HCT116 (cell line): ENCODE measurements at regions not wholly inside any gene's neighbourhood (a gene's known extent, or its start where the extent isn't known, plus 50 kb on each side); places are given as distances from the start of the nearest gene placed in this dataset.

Experiments used
- ATF3 ChIP-seq: IDR thresholded peaks from 2 replicates; pipeline ENCODE4 v1.6.1; 2012
- ELF1 ChIP-seq: IDR thresholded peaks from 2 replicates; pipeline ENCODE4 v1.6.1; 2012; ENCODE audit warnings: low read depth, borderline replicate concordance
- POLR2A ChIP-seq: IDR thresholded peaks from 2 replicates; pipeline ENCODE4 v1.7.0; 2011; ENCODE audit warnings: borderline replicate concordance; ENCODE audit not compliant: insufficient read depth, insufficient read length; ENCODE audit errors: extremely low read depth
- RAD21 ChIP-seq: IDR thresholded peaks from 2 replicates; pipeline ENCODE4 v1.6.1; 2012; ENCODE audit warnings: low read depth, mild to moderate bottlenecking
- TCF7L2 ChIP-seq: IDR thresholded peaks from 2 replicates; pipeline ENCODE4 v1.7.0; 2011; ENCODE audit warnings: borderline replicate concordance, inconsistent platforms; ENCODE audit not compliant: insufficient read depth, insufficient read length; ENCODE audit errors: extremely low read depth
- TF ChIP-seq, protein P1 (sequence below), 3 experiments: fragments of 200-600 bp in 1 of 3; sonication (generic) in 1 of 3; IDR thresholded peaks in 2 of 3; conservative IDR thresholded peaks in 1 of 3; 2 replicates each; pipeline ENCODE4 v1.5.1; 2012 to 2017; ENCODE audit warnings: low read depth in 2 of 3, low read length in 2 of 3, antibody characterized with exemption in 1 of 3, borderline replicate concordance in 1 of 3, control low read depth in 1 of 3, mild to moderate bottlenecking in 1 of 3, mixed read lengths in 1 of 3, mixed run types in 1 of 3, moderate library complexity in 1 of 3; ENCODE audit not compliant: insufficient read depth in 1 of 3

- TF ChIP-seq ELF1 (no peak), ATF3 (no peak), POLR2A (no peak), RAD21 (peak; percentile 92), TCF7L2 (no peak)
- TF ChIP-seq, protein P1, sequence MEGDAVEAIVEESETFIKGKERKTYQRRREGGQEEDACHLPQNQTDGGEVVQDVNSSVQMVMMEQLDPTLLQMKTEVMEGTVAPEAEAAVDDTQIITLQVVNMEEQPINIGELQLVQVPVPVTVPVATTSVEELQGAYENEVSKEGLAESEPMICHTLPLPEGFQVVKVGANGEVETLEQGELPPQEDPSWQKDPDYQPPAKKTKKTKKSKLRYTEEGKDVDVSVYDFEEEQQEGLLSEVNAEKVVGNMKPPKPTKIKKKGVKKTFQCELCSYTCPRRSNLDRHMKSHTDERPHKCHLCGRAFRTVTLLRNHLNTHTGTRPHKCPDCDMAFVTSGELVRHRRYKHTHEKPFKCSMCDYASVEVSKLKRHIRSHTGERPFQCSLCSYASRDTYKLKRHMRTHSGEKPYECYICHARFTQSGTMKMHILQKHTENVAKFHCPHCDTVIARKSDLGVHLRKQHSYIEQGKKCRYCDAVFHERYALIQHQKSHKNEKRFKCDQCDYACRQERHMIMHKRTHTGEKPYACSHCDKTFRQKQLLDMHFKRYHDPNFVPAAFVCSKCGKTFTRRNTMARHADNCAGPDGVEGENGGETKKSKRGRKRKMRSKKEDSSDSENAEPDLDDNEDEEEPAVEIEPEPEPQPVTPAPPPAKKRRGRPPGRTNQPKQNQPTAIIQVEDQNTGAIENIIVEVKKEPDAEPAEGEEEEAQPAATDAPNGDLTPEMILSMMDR (IDR thresholded peaks at IDR 0.05 in 2 of 3, conservative IDR thresholded peaks at IDR 0.05 in 1 of 3; ENCODE audit: borderline replicate concordance in 1 of 3, insufficient read depth in 1 of 3, low read depth in 2 of 3, low read length in 2 of 3): peak; percentile 59 to 87 (median 85)
Observed at GRCh38 chr3:115217678-115218451, 70.8 kb upstream of the ZBTB20 start.
